HG03045 (cell line): ENCODE measurements at regions not wholly inside any gene's neighbourhood (a gene's known extent, or its start where the extent isn't known, plus 50 kb on each side); places are given as distances from the start of the nearest gene placed in this dataset.

Experiments
- ATAC-seq: cut with Tn5 transposase; IDR thresholded peaks from one replicate; pipeline ENCODE4 v1.9.1; 2021; ENCODE audit warnings: mild to moderate bottlenecking, moderate library complexity; ENCODE audit not compliant: unreplicated experiment

- no peak for ATAC-seq
Observed at GRCh38 chr13:50352720-50353480, 337.7 kb downstream of the KCNRG start.

GRCh38 chr13:50353651-50354415 lies 338.6 kb downstream of the KCNRG start:
- ATAC-seq = no peak

GRCh38 chr13:50355797-50356196 lies 340.6 kb downstream of the KCNRG start:
- no peak for ATAC-seq

GRCh38 chr13:50357136-50357535 lies 341.9 kb downstream of the KCNRG start:
- ATAC-seq = no peak

- ATAC-seq = no peak
Observed at GRCh38 chr13:50357586-50358118, 342.4 kb downstream of the KCNRG start.

- no peak for ATAC-seq
Observed at GRCh38 chr13:50358231-50359040, 343.2 kb downstream of the KCNRG start.

- no peak for ATAC-seq
Observed at GRCh38 chr13:50359041-50359367, 343.8 kb downstream of the KCNRG start.

- ATAC-seq = no peak
Observed at GRCh38 chr13:50359779-50360178, 344.5 kb downstream of the KCNRG start.

GRCh38 chr13:50360637-50361036 lies 345.4 kb downstream of the KCNRG start:
- no peak for ATAC-seq

GRCh38 chr13:50361282-50361681 lies 346.0 kb downstream of the KCNRG start:
- no peak for ATAC-seq

GRCh38 chr13:50365408-50366391 lies 350.5 kb downstream of the KCNRG start:
- ATAC-seq = peak; percentile 50

- peak; percentile 57 for ATAC-seq
Observed at GRCh38 chr13:50366488-50367174, 351.4 kb downstream of the KCNRG start.

- ATAC-seq = no peak
Observed at GRCh38 chr13:50369646-50370045, 354.4 kb downstream of the KCNRG start.

- ATAC-seq = peak; percentile 44
Observed at GRCh38 chr13:50370303-50370950, 355.2 kb downstream of the KCNRG start.

GRCh38 chr13:50374517-50374916 lies 359.3 kb downstream of the KCNRG start:
- no peak for ATAC-seq

- no peak for ATAC-seq
Observed at GRCh38 chr13:50375792-50376191, 360.5 kb downstream of the KCNRG start.

- no peak for ATAC-seq
Observed at GRCh38 chr13:50376895-50377575, 361.8 kb downstream of the KCNRG start.

- ATAC-seq = no peak
Observed at GRCh38 chr13:50377726-50378270, 362.6 kb downstream of the KCNRG start.
